ENCODE measurements at regions not wholly inside any gene's neighbourhood (a gene's known extent, or its start where the extent isn't known, plus 50 kb on each side); places are given as distances from the start of the nearest gene placed in this dataset.

GRCh38 chr16:85989376-85989775 lies 90.4 kb downstream of the IRF8 start:
- TF ChIP-seq CTCF (conservative IDR thresholded peaks at IDR 0.05; ENCODE audit: low read depth, low read length) (no peak), EZH2 (IDR thresholded peaks at IDR 0.05; ENCODE audit: low read length, unreplicated experiment) (no peak)

Measured in PC-3 (cell line).